ENCODE measurements at regions not wholly inside any gene's neighbourhood (a gene's known extent, or its start where the extent isn't known, plus 50 kb on each side); places are given as distances from the start of the nearest gene placed in this dataset.

DNA sequence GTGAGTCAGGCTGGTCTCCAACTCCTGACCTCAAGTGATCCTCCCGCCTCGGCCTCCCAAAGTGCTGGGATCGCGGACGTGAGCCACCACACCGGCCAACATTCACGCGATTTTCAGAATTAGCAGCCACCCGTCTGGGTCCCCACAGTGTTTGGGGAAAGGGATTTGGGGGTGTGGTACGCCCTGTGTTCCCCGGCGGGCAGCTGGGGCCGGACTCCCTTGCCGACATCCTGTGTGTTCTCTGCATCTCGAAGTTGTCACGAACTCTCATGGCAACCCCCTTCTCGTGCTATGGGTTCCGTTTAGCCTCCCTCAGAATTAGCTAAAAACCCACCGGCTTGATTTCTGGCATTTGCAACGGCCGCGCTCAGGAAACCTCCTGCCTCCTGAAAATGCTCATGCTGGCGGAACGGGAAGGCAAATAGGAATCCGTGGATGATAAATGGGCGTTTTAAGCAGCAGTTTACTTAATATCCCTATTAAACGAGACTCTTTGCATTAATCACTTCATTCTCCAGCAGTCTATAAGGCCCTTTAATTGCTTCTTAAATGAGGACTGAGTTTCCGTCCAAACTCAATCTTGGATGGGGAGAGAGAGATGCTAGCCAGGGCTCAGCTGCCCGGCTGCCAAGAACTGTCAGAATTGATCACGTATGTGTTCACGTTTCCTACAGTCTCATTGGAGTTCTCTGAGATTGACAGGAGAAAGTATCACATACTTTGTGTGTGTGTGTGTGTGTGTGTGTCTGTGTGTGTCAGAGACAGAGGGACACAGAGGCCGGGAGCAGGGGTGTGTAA, 78.9 kb upstream of the PPP2R3B start:
- TF ChIP-seq, protein P1, sequence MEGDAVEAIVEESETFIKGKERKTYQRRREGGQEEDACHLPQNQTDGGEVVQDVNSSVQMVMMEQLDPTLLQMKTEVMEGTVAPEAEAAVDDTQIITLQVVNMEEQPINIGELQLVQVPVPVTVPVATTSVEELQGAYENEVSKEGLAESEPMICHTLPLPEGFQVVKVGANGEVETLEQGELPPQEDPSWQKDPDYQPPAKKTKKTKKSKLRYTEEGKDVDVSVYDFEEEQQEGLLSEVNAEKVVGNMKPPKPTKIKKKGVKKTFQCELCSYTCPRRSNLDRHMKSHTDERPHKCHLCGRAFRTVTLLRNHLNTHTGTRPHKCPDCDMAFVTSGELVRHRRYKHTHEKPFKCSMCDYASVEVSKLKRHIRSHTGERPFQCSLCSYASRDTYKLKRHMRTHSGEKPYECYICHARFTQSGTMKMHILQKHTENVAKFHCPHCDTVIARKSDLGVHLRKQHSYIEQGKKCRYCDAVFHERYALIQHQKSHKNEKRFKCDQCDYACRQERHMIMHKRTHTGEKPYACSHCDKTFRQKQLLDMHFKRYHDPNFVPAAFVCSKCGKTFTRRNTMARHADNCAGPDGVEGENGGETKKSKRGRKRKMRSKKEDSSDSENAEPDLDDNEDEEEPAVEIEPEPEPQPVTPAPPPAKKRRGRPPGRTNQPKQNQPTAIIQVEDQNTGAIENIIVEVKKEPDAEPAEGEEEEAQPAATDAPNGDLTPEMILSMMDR (IDR thresholded peaks at IDR 0.05; ENCODE audit: borderline replicate concordance, extremely low read depth, low read length, poor library complexity, severe bottlenecking), result no peak
- no peak for TF ChIP-seq EZH2 (IDR thresholded peaks at IDR 0.05; ENCODE audit: borderline replicate concordance, low read depth, low read length, severe bottlenecking)
